ENCODE measurements at regions not wholly inside any gene's neighbourhood (a gene's known extent, or its start where the extent isn't known, plus 50 kb on each side); places are given as distances from the start of the nearest gene placed in this dataset.

DNA sequence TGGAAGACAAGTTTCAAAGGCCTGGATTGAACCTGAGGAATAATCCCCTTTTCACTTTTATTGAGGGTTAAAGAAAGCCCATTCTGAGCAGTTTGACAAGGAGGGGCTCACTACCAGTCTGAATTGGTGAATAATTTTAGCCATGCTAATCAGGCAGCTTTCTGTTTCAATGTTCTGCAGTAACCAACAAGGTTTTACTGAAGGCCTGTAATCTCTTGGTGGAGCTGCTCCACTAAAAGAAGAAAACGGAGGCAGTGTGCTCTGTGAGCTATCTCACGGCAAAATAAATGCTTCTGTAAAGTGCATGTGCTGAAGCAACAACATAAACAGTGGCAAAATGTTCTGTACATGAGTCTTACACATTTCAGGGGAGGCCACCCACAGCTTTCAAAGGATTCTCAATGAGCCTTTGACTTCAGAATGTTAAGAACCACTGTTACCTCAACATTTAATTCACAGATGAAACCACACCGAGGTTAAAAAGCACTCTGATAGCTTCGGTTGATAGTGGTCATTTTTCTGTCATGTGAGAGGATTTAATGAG, 111.2 kb downstream of the LRIG3 start:
- no peak for DNase-seq
- H3K36me3 Mint-ChIP-seq = no peaks in the 10 kb centered on the region
- CTCF ChIA-PET = no interaction called here
- H3K27ac Mint-ChIP-seq = no peak overlapping the region
- H3K4me1 Mint-ChIP-seq (ENCODE audit: low read depth) = no peaks in the 10 kb centered on the region
- POLR2A ChIA-PET = no interaction called here
- no peaks in the 10 kb centered on the region for H3K9me3 Mint-ChIP-seq
- no peak overlapping the region for H3K4me3 Mint-ChIP-seq
- no peaks in the 10 kb centered on the region for H3K27me3 Mint-ChIP-seq
- intact Hi-C loops (cut with micrococcal nuclease) = no loop called here

DNA sequence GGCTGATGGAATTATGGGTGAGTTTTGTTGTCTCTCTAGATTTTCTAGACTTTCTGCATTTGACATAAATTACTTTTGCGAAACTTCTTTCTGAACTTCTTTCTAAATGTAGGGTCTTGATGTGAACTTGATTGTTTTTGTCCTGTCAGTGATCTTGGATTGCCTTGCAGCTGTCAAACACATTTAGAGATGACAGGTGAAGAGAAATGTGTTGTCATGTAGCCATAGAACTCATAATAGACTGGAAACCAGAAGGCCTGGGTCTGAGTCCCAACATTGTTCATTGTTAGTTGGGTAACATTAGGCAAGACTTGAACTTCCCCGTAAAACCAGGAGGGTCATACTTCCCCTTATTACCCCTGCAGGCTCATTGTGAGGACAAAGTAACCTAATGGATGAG, 109.0 kb downstream of the LRIG3 start:
- POLR2A ChIA-PET = no interaction called here
- intact Hi-C loops (cut with micrococcal nuclease) = no loop called here
- Mint-ChIP-seq H3K4me1 (ENCODE audit: low read depth) (no peaks in the 10 kb centered on the region), H3K27ac (no peak overlapping the region), H3K27me3 (no peaks in the 10 kb centered on the region), H3K36me3 (no peaks in the 10 kb centered on the region), H3K9me3 (no peaks in the 10 kb centered on the region), H3K4me3 (no peak overlapping the region)
- no peak for DNase-seq
- CTCF ChIA-PET = no interaction called here

DNA sequence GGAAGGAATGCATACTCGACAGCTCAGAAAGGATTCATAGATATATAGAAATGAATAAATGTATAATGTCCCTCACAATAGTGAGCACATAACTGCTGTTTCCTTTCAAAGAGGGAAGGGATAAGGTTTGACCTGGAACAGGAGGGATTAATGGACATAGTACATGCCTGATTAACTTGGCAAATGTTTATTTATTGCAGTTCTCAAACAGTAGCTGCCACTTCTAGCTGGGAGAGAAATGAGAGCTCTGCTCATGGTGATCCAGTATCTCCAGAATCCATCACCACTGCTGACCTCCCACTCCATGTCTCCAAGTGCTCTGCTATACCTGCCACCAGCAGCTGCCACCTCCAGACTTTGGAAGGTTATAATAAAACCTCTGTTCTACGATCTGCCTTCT, 108.1 kb downstream of the LRIG3 start:
- no peaks in the 10 kb centered on the region for H3K36me3 Mint-ChIP-seq
- ChIA-PET CTCF (no interaction called here), POLR2A (no interaction called here)
- no peak overlapping the region for H3K4me3 Mint-ChIP-seq
- H3K9me3 Mint-ChIP-seq = no peaks in the 10 kb centered on the region
- H3K27me3 Mint-ChIP-seq = no peaks in the 10 kb centered on the region
- no peak overlapping the region for H3K27ac Mint-ChIP-seq
- intact Hi-C loops (cut with micrococcal nuclease) = no loop called here
- DNase-seq = no peak
- no peaks in the 10 kb centered on the region for H3K4me1 Mint-ChIP-seq (ENCODE audit: low read depth)

DNA sequence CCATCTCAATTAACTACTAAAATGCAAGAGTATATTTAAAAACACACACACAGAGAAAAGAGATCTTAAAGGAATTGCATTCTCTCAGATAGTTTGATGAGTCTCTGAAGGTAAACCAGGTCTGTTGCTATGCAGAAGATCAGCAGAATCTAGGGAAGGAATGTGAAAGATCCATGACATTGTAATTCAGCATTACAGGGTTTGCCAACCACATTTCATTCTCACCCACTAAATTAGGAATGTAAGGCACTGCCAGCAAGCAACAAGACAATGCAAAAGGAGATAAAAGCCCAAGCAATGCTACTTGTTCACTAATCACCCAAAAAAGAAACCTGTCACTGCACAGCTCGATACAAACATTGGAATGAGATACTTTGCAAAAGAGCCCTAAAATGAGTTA, 106.3 kb downstream of the LRIG3 start:
- Mint-ChIP-seq H3K36me3 (no peaks in the 10 kb centered on the region), H3K27me3 (no peaks in the 10 kb centered on the region), H3K27ac (no peak overlapping the region), H3K4me3 (no peak overlapping the region), H3K9me3 (no peaks in the 10 kb centered on the region), H3K4me1 (ENCODE audit: low read depth) (no peaks in the 10 kb centered on the region)
- ChIA-PET POLR2A (no interaction called here), CTCF (no interaction called here)
- no peak for DNase-seq
- intact Hi-C loops (cut with micrococcal nuclease) = no loop called here

DNA sequence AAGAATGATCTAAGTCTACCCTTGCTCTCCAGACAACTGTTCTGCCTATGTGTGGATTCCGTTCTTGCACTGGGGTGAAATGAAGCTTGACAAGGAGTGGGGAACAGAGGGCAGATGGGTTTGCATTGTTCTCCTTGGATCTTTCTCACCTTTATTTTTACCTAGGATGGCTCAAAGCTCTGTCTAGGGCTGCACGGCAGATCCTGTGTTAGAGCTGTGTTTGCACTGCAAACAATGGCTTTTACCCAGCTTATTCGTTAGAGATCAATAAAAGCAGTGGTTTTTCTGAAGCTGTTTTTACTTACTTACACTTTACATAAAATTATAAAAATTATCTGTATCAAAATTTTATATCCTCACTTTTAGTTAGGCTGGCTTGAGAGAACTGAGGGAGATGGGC, 105.1 kb downstream of the LRIG3 start:
- intact Hi-C loops (cut with micrococcal nuclease) = no loop called here
- no peak for DNase-seq
- no peak overlapping the region for H3K4me3 Mint-ChIP-seq
- no peaks in the 10 kb centered on the region for H3K27me3 Mint-ChIP-seq
- H3K27ac Mint-ChIP-seq = no peak overlapping the region
- H3K4me1 Mint-ChIP-seq (ENCODE audit: low read depth) = no peaks in the 10 kb centered on the region
- no peaks in the 10 kb centered on the region for H3K9me3 Mint-ChIP-seq
- POLR2A ChIA-PET = no interaction called here
- CTCF ChIA-PET = no interaction called here
- H3K36me3 Mint-ChIP-seq = no peaks in the 10 kb centered on the region

DNA sequence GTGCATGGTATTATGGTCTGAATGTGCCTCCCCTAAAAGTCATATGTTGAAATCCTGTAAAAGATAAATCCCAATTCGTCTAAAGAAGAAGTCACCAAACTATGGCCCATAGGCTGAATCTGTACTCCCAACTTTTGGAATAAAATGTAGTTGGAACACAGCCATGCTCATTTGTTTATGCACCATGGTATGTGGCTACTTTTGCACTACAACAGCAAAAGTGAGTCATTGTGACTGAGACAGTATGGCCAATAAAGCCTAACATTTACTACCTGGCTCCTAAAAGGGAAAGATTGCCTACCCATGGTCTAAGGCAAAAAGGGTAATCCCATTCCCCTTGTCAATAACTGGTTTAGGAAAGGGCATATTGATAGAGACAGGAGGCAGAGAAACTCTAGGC, 101.8 kb downstream of the LRIG3 start:
- DNase-seq = no peak
- Mint-ChIP-seq H3K4me1 (ENCODE audit: low read depth) (no peaks in the 10 kb centered on the region), H3K9me3 (no peaks in the 10 kb centered on the region), H3K27me3 (no peaks in the 10 kb centered on the region), H3K27ac (no peak overlapping the region), H3K36me3 (no peaks in the 10 kb centered on the region), H3K4me3 (no peak overlapping the region)
- intact Hi-C loops (cut with micrococcal nuclease) = no loop called here
- ChIA-PET CTCF (no interaction called here), POLR2A (no interaction called here)

DNA sequence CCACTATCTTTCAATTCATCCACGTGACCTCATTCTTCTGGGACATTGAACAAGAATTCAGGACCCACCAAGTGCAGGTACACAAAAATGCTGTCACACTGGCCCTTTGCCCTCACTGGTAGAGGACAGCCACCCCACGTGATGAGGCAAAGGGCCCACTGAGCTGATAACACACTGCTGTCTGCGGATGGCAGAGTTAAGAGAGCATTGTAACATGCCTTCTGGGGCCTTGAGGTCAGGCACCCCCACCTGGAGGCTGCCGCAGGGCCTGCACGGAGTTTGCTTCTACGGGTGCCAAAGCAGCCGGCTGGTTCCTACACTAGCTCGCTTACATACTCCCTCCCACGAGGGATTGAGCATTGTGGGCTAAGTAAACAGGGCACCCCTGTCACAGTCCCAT, 101.0 kb downstream of the LRIG3 start:
- Mint-ChIP-seq H3K27me3 (no peaks in the 10 kb centered on the region), H3K36me3 (no peaks in the 10 kb centered on the region), H3K9me3 (no peaks in the 10 kb centered on the region), H3K4me1 (ENCODE audit: low read depth) (no peaks in the 10 kb centered on the region), H3K4me3 (no peak overlapping the region), H3K27ac (no peak overlapping the region)
- POLR2A ChIA-PET = interaction anchor here (0.6 kb wide), 1 partner anchor 48 kb away, joined by 4 read pairs; no protein-coding TSS in a partner anchor
- CTCF ChIA-PET = no interaction called here
- DNase-seq = no peak
- intact Hi-C loops (cut with micrococcal nuclease) = no loop called here

DNA sequence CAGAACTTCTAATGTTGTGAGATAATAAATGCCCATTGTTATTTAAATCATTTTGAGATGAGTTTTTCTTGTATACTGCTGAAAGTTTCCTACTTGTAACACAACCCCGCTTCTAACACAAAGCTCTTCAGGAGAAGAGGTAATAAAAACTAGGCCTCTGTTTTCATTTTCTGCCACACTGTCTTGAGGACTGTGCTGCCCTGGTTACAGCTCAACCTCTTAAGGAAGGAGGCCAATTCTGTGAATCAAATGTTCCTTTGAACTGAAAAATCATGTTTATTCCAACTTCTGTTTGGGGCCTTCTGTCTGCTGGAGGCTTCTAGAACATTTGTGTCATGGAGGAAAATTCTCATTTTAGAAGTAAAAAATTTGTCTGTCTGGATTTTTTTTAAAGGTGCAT, 100.3 kb downstream of the LRIG3 start:
- CTCF ChIA-PET = no interaction called here
- Mint-ChIP-seq H3K36me3 (no peaks in the 10 kb centered on the region), H3K4me3 (no peak overlapping the region), H3K4me1 (ENCODE audit: low read depth) (no peaks in the 10 kb centered on the region), H3K27ac (no peak overlapping the region), H3K9me3 (no peaks in the 10 kb centered on the region), H3K27me3 (no peaks in the 10 kb centered on the region)
- POLR2A ChIA-PET = interaction anchor here (0.6 kb wide), 1 partner anchor 47 kb away, joined by 4 read pairs; no protein-coding TSS in a partner anchor
- intact Hi-C loops (cut with micrococcal nuclease) = no loop called here
- no peak for DNase-seq

All from activated CD4-positive, alpha-beta memory T cell treated with anti-CD3 and anti-CD28 coated beads for 36 hours (primary cell).